Loucy (cell line): ENCODE measurements at regions not wholly inside any gene's neighbourhood (a gene's known extent, or its start where the extent isn't known, plus 50 kb on each side); places are given as distances from the start of the nearest gene placed in this dataset.

Experiments used
- H2AFZ ChIP-seq: fragments of 200-600 bp; sonication (generic); 2 replicates; pipeline ENCODE4 v1.6.0; 2016; ENCODE audit warnings: antibody characterized with exemption, mild to moderate bottlenecking, low read length, moderate library complexity
- H3F3A ChIP-seq: fragments of 200-600 bp; 2 replicates; pipeline ENCODE4 v1.6.0; 2016; ENCODE audit warnings: antibody characterized with exemption, low read depth, mild to moderate bottlenecking
- H3K27me3 ChIP-seq: fragments of 200-600 bp; sonication (generic); 2 replicates; pipeline ENCODE4 v1.6.1; 2014; ENCODE audit warnings: low read length, mild to moderate bottlenecking; ENCODE audit not compliant: insufficient read depth, poor library complexity, severe bottlenecking
- H3K36me3 ChIP-seq: fragments of 200-600 bp; sonication (generic); 2 replicates; pipeline ENCODE4 v1.6.1; 2016; ENCODE audit warnings: low read length; ENCODE audit not compliant: insufficient read depth
- H3K4me1 ChIP-seq: fragments of 200-600 bp; sonication (generic); 2 replicates; pipeline ENCODE4 v1.5.1; 2014; ENCODE audit warnings: low read length, mild to moderate bottlenecking; ENCODE audit not compliant: insufficient read depth, poor library complexity, severe bottlenecking
- H3K4me2 ChIP-seq: fragments of 200-600 bp; sonication (generic); 2 replicates; pipeline ENCODE4 v1.6.0; 2014; ENCODE audit warnings: antibody characterized with exemption, low read length, low read depth, mild to moderate bottlenecking; ENCODE audit not compliant: poor library complexity, severe bottlenecking
- H3K4me3 ChIP-seq: fragments of 200-600 bp; sonication (generic); 2 replicates; pipeline ENCODE4 v1.5.1; 2014; ENCODE audit warnings: low read length, mild to moderate bottlenecking, mixed read lengths; ENCODE audit not compliant: poor library complexity, severe bottlenecking
- H3K79me2 ChIP-seq: fragments of 200-600 bp; sonication (generic); 2 replicates; pipeline ENCODE4 v1.6.1; 2014; ENCODE audit warnings: low read length; ENCODE audit not compliant: insufficient read depth
- H3K9ac ChIP-seq: fragments of 200-600 bp; sonication (generic); 2 replicates; pipeline ENCODE4 v1.6.0; 2014; ENCODE audit warnings: mild to moderate bottlenecking, low read depth, low read length, moderate library complexity; ENCODE audit not compliant: poor library complexity, severe bottlenecking
- H3K9me2 ChIP-seq: fragments of 200-600 bp; sonication (generic); replicated peaks from 2 replicates; pipeline ENCODE4 v1.6.1; 2016; ENCODE audit warnings: low read depth, low read length, mixed read lengths
- H3K9me3 ChIP-seq: fragments of 200-600 bp; sonication (generic); 2 replicates; pipeline ENCODE4 v1.6.1; 2014; ENCODE audit warnings: mild to moderate bottlenecking, antibody characterized with exemption, low read length, low read depth; ENCODE audit not compliant: insufficient read depth
- H4K20me1 ChIP-seq: fragments of 200-600 bp; sonication (generic); 2 replicates; pipeline ENCODE4 v1.6.0; 2014; ENCODE audit warnings: antibody characterized with exemption, low read length, mild to moderate bottlenecking; ENCODE audit not compliant: insufficient read depth, poor library complexity, severe bottlenecking
- EZH2phosphoT487 ChIP-seq: fragments of 200-600 bp; IDR thresholded peaks from 2 replicates; pipeline ENCODE4 v1.6.1; 2018; ENCODE audit warnings: antibody characterized with exemption, mild to moderate bottlenecking, moderate library complexity, borderline replicate concordance
- TF ChIP-seq, protein P1 (sequence below): fragments of 200-600 bp; sonication (generic); conservative IDR thresholded peaks from 2 replicates; pipeline ENCODE4 v1.5.1; 2014; ENCODE audit warnings: mild to moderate bottlenecking, antibody characterized with exemption, low read length

DNA sequence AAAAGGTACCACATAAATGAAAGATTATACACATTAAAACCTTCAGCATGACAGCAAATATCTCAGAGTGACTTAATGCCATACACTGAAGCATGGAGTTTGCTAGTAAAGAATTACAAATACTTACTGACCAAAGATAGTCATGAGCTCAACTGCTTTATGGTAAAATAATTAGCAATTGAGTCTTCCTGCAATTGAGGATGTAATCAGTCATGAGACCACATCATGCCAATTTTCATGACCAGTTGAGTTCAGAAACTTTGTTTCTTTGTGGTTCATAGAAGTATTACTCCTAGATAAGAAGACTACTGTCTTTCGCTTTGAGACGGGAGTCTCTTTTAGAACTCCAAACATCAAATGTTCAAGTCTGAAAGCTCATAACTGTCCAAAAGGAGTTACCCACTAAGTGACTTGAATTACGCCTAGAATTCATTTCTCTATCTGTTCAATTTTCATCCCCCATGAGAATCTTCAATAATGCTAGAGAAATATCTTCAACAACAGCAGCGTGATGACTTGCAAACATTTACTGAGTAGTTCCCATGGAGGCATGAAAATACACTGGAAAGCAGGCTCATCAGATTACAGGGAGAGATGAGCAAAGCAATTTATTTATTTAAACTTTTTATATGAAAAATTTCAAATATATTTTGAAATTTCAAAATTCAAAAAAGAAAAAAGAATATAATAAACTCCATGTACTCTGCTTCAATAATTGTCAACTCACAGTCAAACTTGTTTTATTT, 120.0 kb downstream of the BTG1 start:
- no peaks in the 10 kb centered on the region for H3K36me3 ChIP-seq
- H3K9me2 ChIP-seq, result no peaks in the 10 kb centered on the region
- H3K9me3 ChIP-seq, result no peaks in the 10 kb centered on the region
- H3K4me2 ChIP-seq, result no peak overlapping the region
- peak overlapping the region; percentile 21; the same call in 1 of the 2 replicates for H2AFZ ChIP-seq
- H3K27me3 ChIP-seq, result no peaks in the 10 kb centered on the region
- no peaks in the 10 kb centered on the region for H4K20me1 ChIP-seq
- no peaks in the 10 kb centered on the region for H3F3A ChIP-seq
- no peaks in the 10 kb centered on the region for H3K79me2 ChIP-seq
- H3K9ac ChIP-seq, result no peak overlapping the region
- TF ChIP-seq, protein P1, sequence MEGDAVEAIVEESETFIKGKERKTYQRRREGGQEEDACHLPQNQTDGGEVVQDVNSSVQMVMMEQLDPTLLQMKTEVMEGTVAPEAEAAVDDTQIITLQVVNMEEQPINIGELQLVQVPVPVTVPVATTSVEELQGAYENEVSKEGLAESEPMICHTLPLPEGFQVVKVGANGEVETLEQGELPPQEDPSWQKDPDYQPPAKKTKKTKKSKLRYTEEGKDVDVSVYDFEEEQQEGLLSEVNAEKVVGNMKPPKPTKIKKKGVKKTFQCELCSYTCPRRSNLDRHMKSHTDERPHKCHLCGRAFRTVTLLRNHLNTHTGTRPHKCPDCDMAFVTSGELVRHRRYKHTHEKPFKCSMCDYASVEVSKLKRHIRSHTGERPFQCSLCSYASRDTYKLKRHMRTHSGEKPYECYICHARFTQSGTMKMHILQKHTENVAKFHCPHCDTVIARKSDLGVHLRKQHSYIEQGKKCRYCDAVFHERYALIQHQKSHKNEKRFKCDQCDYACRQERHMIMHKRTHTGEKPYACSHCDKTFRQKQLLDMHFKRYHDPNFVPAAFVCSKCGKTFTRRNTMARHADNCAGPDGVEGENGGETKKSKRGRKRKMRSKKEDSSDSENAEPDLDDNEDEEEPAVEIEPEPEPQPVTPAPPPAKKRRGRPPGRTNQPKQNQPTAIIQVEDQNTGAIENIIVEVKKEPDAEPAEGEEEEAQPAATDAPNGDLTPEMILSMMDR, result no peak
- no peak for TF ChIP-seq EZH2phosphoT487
- H3K4me1 ChIP-seq, result peaks cover 23% of the 10 kb centered on the region
- H3K4me3 ChIP-seq, result no peak overlapping the region

DNA sequence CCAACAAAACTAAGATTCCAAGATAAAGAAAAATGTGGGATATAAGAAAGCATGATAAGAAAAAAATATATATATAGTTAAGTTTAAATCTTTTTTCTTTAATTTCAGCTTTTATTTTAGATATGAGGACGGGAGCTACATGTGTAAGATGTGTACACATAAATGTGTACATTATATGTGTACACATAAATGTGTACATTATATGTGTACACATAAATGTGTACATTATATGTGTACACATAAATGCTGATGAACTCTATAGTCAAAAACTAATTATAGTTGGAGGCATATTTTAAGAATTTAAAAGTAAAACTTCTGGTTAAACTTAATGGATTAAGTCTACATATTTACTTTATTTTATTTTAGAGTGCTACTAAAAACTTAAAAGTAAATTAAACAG, 123.6 kb downstream of the BTG1 start:
- Histone ChIP-seq H3K9me3 (no peaks in the 10 kb centered on the region), H3K4me3 (no peak overlapping the region), H3K4me2 (no peak overlapping the region), H4K20me1 (no peaks in the 10 kb centered on the region), H3K36me3 (no peaks in the 10 kb centered on the region), H3K9ac (no peak overlapping the region), H3K79me2 (no peaks in the 10 kb centered on the region), H2AFZ (no peak overlapping the region), H3F3A (no peaks in the 10 kb centered on the region), H3K4me1 (peaks cover 4% of the 10 kb centered on the region), H3K9me2 (no peaks in the 10 kb centered on the region), H3K27me3 (no peaks in the 10 kb centered on the region)
- TF ChIP-seq, protein P1, result no peak
- no peak for TF ChIP-seq EZH2phosphoT487

DNA sequence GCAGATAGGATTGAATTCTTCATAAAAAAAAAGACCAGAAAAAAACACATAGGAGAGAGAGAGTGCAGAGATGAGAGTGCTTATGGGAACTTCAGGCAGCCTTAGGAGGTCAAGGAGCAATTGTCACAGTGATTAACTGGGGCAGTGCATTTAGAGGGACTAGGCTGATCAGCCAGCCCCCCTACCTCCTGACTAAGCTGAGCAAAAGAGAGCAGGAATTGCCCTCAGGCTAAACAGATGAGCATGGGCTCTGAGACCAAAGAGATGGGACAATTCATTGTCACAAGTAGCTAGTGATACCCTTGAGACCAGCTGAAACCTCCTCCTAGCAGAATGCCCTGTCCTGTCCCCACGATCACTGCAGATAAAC, 124.0 kb downstream of the BTG1 start:
- Histone ChIP-seq H3K4me3 (no peak overlapping the region), H3K9ac (no peak overlapping the region), H4K20me1 (no peaks in the 10 kb centered on the region), H3K9me2 (no peaks in the 10 kb centered on the region), H3K4me2 (no peak overlapping the region), H3F3A (no peaks in the 10 kb centered on the region), H3K79me2 (no peaks in the 10 kb centered on the region), H3K4me1 (peaks cover 4% of the 10 kb centered on the region), H3K9me3 (no peaks in the 10 kb centered on the region), H3K36me3 (no peaks in the 10 kb centered on the region), H2AFZ (no peak overlapping the region), H3K27me3 (no peaks in the 10 kb centered on the region)
- TF ChIP-seq, protein P1, result no peak
- no peak for TF ChIP-seq EZH2phosphoT487
